OCI-LY3 (cell line): ENCODE measurements at regions not wholly inside any gene's neighbourhood (a gene's known extent, or its start where the extent isn't known, plus 50 kb on each side); places are given as distances from the start of the nearest gene placed in this dataset.

Experiments used
- EZH2phosphoT487 ChIP-seq: fragments of 200-600 bp; shearing (Covaris generic); IDR thresholded peaks from 2 replicates; pipeline ENCODE4 v1.6.1; 2018; ENCODE audit warnings: antibody characterized with exemption, mixed run types, low read depth
- TF ChIP-seq, protein P1 (sequence below): fragments of 200-600, 300-600 bp; sonication (generic); IDR thresholded peaks from 2 replicates; pipeline ENCODE4 v1.5.1; 2014; ENCODE audit warnings: antibody characterized with exemption, low read length, low read depth

- TF ChIP-seq, protein P1, sequence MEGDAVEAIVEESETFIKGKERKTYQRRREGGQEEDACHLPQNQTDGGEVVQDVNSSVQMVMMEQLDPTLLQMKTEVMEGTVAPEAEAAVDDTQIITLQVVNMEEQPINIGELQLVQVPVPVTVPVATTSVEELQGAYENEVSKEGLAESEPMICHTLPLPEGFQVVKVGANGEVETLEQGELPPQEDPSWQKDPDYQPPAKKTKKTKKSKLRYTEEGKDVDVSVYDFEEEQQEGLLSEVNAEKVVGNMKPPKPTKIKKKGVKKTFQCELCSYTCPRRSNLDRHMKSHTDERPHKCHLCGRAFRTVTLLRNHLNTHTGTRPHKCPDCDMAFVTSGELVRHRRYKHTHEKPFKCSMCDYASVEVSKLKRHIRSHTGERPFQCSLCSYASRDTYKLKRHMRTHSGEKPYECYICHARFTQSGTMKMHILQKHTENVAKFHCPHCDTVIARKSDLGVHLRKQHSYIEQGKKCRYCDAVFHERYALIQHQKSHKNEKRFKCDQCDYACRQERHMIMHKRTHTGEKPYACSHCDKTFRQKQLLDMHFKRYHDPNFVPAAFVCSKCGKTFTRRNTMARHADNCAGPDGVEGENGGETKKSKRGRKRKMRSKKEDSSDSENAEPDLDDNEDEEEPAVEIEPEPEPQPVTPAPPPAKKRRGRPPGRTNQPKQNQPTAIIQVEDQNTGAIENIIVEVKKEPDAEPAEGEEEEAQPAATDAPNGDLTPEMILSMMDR: no peak
- TF ChIP-seq EZH2phosphoT487: no peak
Measured at GRCh38 chr5:57831090-57831489, 348.5 kb upstream of the ACTBL2 start.
